K562 (cell line): ENCODE measurements at regions not wholly inside any gene's neighbourhood (a gene's known extent, or its start where the extent isn't known, plus 50 kb on each side); places are given as distances from the start of the nearest gene placed in this dataset.

ENCODE experiments used
- ATAC-seq: fragments of 200-7000 bp; cut with Tn5 transposase; 3 replicates; pipeline ENCODE4 v1.9.1; 2020; ENCODE audit warnings: moderate library complexity
- BruUV-seq: library from RNA; stranded (reverse); fragments of 400-500 nt; replicated peaks from 2 replicates; lab custom pipeline; 2021; lab: Mats Ljungman, UMichigan
- CTCF ChIA-PET: fragments of 300-600 bp; formaldehyde crosslinking; extraction: SDS; loops from one replicate; lab custom pipeline; 2021; ENCODE audit warnings: low intra/inter-chr PET ratio; lab: Yijun Ruan, JAX
- POLR2A ChIA-PET: fragments of 300-600, 350-650 bp; sonication (Branson Sonifier 250); formaldehyde crosslinking; extraction: SDS; loops from one replicate; lab custom pipeline; 2021; ENCODE audit warnings: antibody characterized with exemption, inconsistent platforms; lab: Yijun Ruan, JAX
- DNase-seq, 4 experiments: peaks; one replicate each; pipeline versions ENCODE4 v3.0.0 to v3.0.0-alpha.2; 2011 to 2018; ENCODE audit warnings: low spot score in 3 of 4, mixed read lengths in 3 of 4; ENCODE audit errors: extremely low read depth in 1 of 4
- FAIRE-seq: peaks from 2 replicates; lab custom pipeline; 2011; peaks lifted over from hg19 to GRCh38; lab: Jason Lieb, UNC
- H2AFZ ChIP-seq: 2 replicates; pipeline ENCODE4 v1.6.0; 2011; ENCODE audit warnings: low read depth, low read length, control low read depth, inconsistent platforms
- H3K27ac ChIP-seq: fragments of 200-600 bp; 3 replicates; pipeline ENCODE4 v1.8.0; 2011; ENCODE audit warnings: low read depth, mild to moderate bottlenecking, control low read depth, inconsistent platforms, low read length, moderate library complexity, mixed read lengths; ENCODE audit errors: extremely low read depth
- H3K27me3 ChIP-seq, 2 experiments: fragments of 300-600 bp in 1 of 2; 2 replicates in 1 of 2; 3 replicates in 1 of 2; pipeline versions ENCODE4 v1.6.0 to v1.8.0; 2011; ENCODE audit warnings: inconsistent platforms in 2 of 2, low read length in 2 of 2, mild to moderate bottlenecking in 1 of 2, mixed read lengths in 1 of 2, moderate library complexity in 1 of 2; ENCODE audit not compliant: control insufficient read depth in 2 of 2, insufficient read depth in 2 of 2
- H3K36me3 ChIP-seq: fragments of 300-600 bp; 3 replicates; pipeline ENCODE4 v1.8.0; 2011; ENCODE audit warnings: mild to moderate bottlenecking, low read length, inconsistent platforms; ENCODE audit not compliant: control insufficient read depth, insufficient read depth
- H3K4me1 ChIP-seq, 2 experiments: fragments of 200-600 bp in 1 of 2; replicated peaks in 1 of 2; 2 replicates in 1 of 2; 3 replicates in 1 of 2; pipeline versions ENCODE4 v1.5.1 to v1.8.0; 2011; ENCODE audit warnings: inconsistent platforms in 2 of 2, low read length in 2 of 2, mild to moderate bottlenecking in 1 of 2, mixed read lengths in 1 of 2, moderate library complexity in 1 of 2; ENCODE audit not compliant: control insufficient read depth in 2 of 2, insufficient read depth in 2 of 2
- H3K4me2 ChIP-seq: 2 replicates; pipeline ENCODE4 v1.6.1; 2011; ENCODE audit warnings: low read length, control low read depth, inconsistent platforms, mixed read lengths; ENCODE audit not compliant: insufficient read depth
- H3K4me3 ChIP-seq: fragments of 200-600 bp; sonication (generic), shearing (Covaris generic); 2 replicates; pipeline ENCODE4 v1.5.1; 2016; ENCODE audit warnings: control low read depth, inconsistent platforms
- H3K79me2 ChIP-seq: fragments of 200-600 bp; 3 replicates; pipeline ENCODE4 v1.8.0; 2011; ENCODE audit warnings: low read length, inconsistent platforms; ENCODE audit not compliant: control insufficient read depth, insufficient read depth
- H3K9ac ChIP-seq, 2 experiments: 2 replicates each; pipeline versions ENCODE4 v1.6.0 to v1.6.1; 2011; ENCODE audit warnings: low read depth in 2 of 2, low read length in 2 of 2, control low read depth in 1 of 2, inconsistent platforms in 1 of 2, mild to moderate bottlenecking in 1 of 2, mixed read lengths in 1 of 2; ENCODE audit not compliant: insufficient read depth in 1 of 2
- H3K9me1 ChIP-seq: one replicate; pipeline ENCODE4 v1.6.0; 2011; ENCODE audit warnings: inconsistent platforms, mild to moderate bottlenecking, low read length, moderate library complexity; ENCODE audit not compliant: control insufficient read depth, insufficient read depth
- H3K9me3 ChIP-seq: replicated peaks from 2 replicates; pipeline ENCODE4 v1.5.1; 2011; ENCODE audit warnings: low read depth, low read length, inconsistent platforms; ENCODE audit not compliant: control insufficient read depth, insufficient read depth
- H4K20me1 ChIP-seq: replicated peaks from 2 replicates; pipeline ENCODE4 v1.6.1; 2011; ENCODE audit warnings: low read length, inconsistent platforms, mixed read lengths; ENCODE audit not compliant: control insufficient read depth, insufficient read depth
- WGBS: fragments of 100-300 bp; shearing (Covaris generic); methylation state at CpG from one replicate; pipeline ENCODE4 v1.1.6; 2016; ENCODE audit warnings: low coverage, mixed read lengths; ENCODE audit not compliant: insufficient coverage; ENCODE audit errors: missing lambda C conversion rate; 5-methylcytosine and 5-hydroxymethylcytosine counted together
- in situ Hi-C: fragments of 300-500 bp; cut with MboI; formaldehyde crosslinking; loops from 4 replicates; pipeline ENCODE4 v1.15.0; 2018; ENCODE audit warnings: inconsistent platforms, mixed read lengths
- intact Hi-C: fragments of 100-400 bp; cut with micrococcal nuclease; formaldehyde crosslinking; loops from 2 replicates; pipeline ENCODE4 v1.14.2; 2022
- TF ChIP-seq, protein P1 (sequence below): fragments of 450-650 bp; formaldehyde crosslinking; IDR thresholded peaks from 2 replicates; pipeline ENCODE4 v1.4.0; 2020; ENCODE audit warnings: mild to moderate bottlenecking, mixed read lengths
- TF ChIP-seq, protein P2 (sequence below), 2 experiments: fragments of 450-650 bp; IDR thresholded peaks; 2 replicates each; pipeline ENCODE4 v1.6.1; 2016; ENCODE audit warnings: mild to moderate bottlenecking in 2 of 2, borderline replicate concordance in 1 of 2, low read depth in 1 of 2, moderate library complexity in 1 of 2

GRCh38 chr10:62696798-62697197, 107.7 kb upstream of the ADO start:
- no peaks in the 10 kb centered on the region for H3K27me3 ChIP-seq
- H3K4me1 ChIP-seq: no peaks in the 10 kb centered on the region
- ATAC-seq (no peak), DNase-seq (no peak), FAIRE-seq (no peak)
- BruUV-seq: no TSS peak
- intact Hi-C loops (no loop called here), in situ Hi-C loops (no loop called here)
- no peaks in the 10 kb centered on the region for H3K79me2 ChIP-seq
- H3K4me3 ChIP-seq: no peak overlapping the region
- H3K9ac ChIP-seq: no peak overlapping the region
- H4K20me1 ChIP-seq: no peaks in the 10 kb centered on the region
- no peaks in the 10 kb centered on the region for H3K9me3 ChIP-seq
- TF ChIP-seq, protein P1, sequence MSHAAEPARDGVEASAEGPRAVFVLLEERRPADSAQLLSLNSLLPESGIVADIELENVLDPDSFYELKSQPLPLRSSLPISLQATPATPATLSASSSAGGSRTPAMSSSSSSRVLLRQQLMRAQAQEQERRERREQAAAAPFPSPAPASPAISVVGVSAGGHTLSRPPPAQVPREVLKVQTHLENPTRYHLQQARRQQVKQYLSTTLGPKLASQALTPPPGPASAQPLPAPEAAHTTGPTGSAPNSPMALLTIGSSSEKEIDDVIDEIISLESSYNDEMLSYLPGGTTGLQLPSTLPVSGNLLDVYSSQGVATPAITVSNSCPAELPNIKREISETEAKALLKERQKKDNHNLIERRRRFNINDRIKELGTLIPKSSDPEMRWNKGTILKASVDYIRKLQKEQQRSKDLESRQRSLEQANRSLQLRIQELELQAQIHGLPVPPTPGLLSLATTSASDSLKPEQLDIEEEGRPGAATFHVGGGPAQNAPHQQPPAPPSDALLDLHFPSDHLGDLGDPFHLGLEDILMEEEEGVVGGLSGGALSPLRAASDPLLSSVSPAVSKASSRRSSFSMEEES: peak; percentile 80
- TF ChIP-seq, protein P2, sequence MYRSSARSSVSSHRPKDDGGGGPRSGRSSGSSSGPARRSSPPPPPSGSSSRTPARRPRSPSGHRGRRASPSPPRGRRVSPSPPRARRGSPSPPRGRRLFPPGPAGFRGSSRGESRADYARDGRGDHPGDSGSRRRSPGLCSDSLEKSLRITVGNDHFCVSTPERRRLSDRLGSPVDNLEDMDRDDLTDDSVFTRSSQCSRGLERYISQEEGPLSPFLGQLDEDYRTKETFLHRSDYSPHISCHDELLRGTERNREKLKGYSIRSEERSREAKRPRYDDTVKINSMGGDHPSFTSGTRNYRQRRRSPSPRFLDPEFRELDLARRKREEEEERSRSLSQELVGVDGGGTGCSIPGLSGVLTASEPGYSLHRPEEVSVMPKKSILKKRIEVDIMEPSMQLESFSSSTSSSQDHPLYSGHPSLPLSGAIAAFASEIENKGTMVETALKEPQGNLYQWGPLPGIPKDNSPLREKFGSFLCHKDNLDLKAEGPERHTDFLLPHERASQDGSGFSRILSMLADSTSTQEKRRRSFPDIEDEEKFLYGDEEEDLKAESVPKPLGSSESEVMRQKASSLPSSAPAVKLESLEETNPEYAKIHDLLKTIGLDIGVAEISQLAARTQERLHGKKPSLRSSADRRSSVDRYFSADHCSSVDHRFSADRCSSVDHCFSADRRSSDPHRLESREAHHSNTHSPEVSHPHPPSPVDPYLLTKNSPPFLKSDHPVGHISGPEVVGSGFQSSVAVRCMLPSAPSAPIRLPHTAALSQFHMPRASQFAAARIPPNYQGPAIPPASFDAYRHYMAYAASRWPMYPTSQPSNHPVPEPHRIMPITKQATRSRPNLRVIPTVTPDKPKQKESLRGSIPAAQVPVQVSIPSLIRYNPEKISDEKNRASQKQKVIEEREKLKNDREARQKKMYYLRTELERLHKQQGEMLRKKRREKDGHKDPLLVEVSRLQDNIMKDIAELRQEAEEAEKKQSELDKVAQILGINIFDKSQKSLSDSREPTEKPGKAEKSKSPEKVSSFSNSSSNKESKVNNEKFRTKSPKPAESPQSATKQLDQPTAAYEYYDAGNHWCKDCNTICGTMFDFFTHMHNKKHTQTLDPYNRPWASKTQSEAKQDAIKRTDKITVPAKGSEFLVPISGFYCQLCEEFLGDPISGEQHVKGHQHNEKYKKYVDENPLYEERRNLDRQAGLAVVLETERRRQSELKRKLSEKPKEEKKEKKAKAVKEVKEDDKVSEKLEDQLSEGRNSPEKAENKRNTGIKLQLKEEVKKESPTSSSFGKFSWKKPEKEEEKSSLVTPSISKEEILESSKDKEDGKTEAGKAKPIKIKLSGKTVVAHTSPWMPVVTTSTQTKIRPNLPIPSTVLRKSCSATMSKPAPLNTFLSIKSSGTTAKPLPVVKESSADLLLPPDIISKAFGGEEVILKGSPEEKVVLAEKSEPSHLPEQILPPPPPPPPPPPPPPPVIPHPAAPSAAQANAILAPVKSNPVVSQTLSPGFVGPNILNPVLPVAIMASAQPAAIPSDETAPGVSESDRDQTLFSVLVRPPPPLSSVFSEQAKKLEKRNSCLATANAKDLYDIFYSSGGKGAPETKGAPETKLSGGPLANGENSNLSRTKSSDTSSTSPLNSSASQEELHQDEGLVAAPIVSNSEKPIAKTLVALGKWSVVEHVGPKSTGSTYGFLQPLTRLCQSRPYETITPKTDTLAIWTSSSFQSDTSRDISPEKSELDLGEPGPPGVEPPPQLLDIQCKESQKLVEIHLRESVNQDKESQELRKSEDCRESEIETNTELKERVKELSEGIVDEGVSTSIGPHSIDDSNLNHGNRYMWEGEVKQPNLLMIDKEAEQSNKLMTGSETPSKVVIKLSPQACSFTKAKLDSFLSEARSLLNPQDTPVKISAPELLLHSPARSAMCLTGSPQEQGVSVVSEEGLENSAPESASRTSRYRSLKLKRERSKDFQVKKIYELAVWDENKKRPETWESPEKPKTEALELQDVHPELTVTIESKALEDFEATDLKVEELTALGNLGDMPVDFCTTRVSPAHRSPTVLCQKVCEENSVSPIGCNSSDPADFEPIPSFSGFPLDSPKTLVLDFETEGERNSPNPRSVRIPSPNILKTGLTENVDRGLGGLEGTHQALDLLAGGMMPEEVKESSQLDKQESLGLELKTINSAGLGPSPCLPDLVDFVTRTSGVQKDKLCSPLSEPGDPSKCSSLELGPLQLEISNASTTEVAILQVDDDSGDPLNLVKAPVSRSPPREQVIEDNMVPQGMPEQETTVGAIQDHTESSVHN (IDR thresholded peaks at IDR 0.05; ENCODE audit: borderline replicate concordance in 1 of 2, low read depth in 1 of 2): no peak
- no peaks in the 10 kb centered on the region for H3K36me3 ChIP-seq
- no peak overlapping the region for H2AFZ ChIP-seq
- CTCF ChIA-PET: no interaction called here
- POLR2A ChIA-PET: no interaction called here
- WGBS: 0% methylated on average over 2 of the region's 2 CpGs
- no peaks in the 10 kb centered on the region for H3K9me1 ChIP-seq
- H3K27ac ChIP-seq: no peak overlapping the region
- H3K4me2 ChIP-seq: no peak overlapping the region
